ENCODE measurements at regions not wholly inside any gene's neighbourhood (a gene's known extent, or its start where the extent isn't known, plus 50 kb on each side); places are given as distances from the start of the nearest gene placed in this dataset.

GRCh38 chr3:176785171-176785570 is 412.1 kb downstream of the TBL1XR1 start:
- TF ChIP-seq CTCF (conservative IDR thresholded peaks at IDR 0.05; ENCODE audit: low read depth, low read length) (no peak), EZH2 (IDR thresholded peaks at IDR 0.05; ENCODE audit: borderline replicate concordance, low read depth, low read length, poor library complexity, severe bottlenecking) (no peak)
